HCT116 (cell line): ENCODE measurements at regions not wholly inside any gene's neighbourhood (a gene's known extent, or its start where the extent isn't known, plus 50 kb on each side); places are given as distances from the start of the nearest gene placed in this dataset.

Experiments used
- CEBPB ChIP-seq: IDR thresholded peaks from 2 replicates; pipeline ENCODE4 v1.6.1; 2012; ENCODE audit warnings: low read depth
- CTCF ChIP-seq, 3 experiments: fragments of 200-600 bp in 1 of 3; sonication (generic) in 1 of 3; IDR thresholded peaks in 2 of 3; conservative IDR thresholded peaks in 1 of 3; 2 replicates each; pipeline ENCODE4 v1.5.1; 2012 to 2017; ENCODE audit warnings: low read depth in 2 of 3, low read length in 2 of 3, antibody characterized with exemption in 1 of 3, borderline replicate concordance in 1 of 3, control low read depth in 1 of 3, mild to moderate bottlenecking in 1 of 3, mixed read lengths in 1 of 3, mixed run types in 1 of 3, moderate library complexity in 1 of 3; ENCODE audit not compliant: insufficient read depth in 1 of 3
- EZH2 ChIP-seq: fragments of 200-600 bp; sonication (generic); IDR thresholded peaks from 2 replicates; pipeline ENCODE4 v1.6.1; 2017; ENCODE audit warnings: antibody characterized with exemption, mixed run types
- EZH2phosphoT487 ChIP-seq: fragments of 200-600 bp; IDR thresholded peaks from 2 replicates; pipeline ENCODE4 v1.6.1; 2018; ENCODE audit warnings: antibody characterized with exemption, borderline replicate concordance
- POLR2AphosphoS5 ChIP-seq: IDR thresholded peaks from 2 replicates; pipeline ENCODE4 v1.6.1; 2011; ENCODE audit warnings: mild to moderate bottlenecking, low read depth, low read length, moderate library complexity
- TCF7L2 ChIP-seq: IDR thresholded peaks from 2 replicates; pipeline ENCODE4 v1.7.0; 2011; ENCODE audit warnings: borderline replicate concordance, inconsistent platforms; ENCODE audit not compliant: insufficient read depth, insufficient read length; ENCODE audit errors: extremely low read depth
- YY1 ChIP-seq: IDR thresholded peaks from 2 replicates; pipeline ENCODE4 v1.6.1; 2011; ENCODE audit warnings: low read length, low read depth, moderate library complexity, mild to moderate bottlenecking; ENCODE audit not compliant: insufficient replicate concordance; ENCODE audit errors: extremely low read depth
- ZNF274 ChIP-seq: fragments of 200-500 bp; sonication (Bioruptor generic); IDR thresholded peaks from 2 replicates; pipeline ENCODE4 v1.6.1; 2014; ENCODE audit warnings: mild to moderate bottlenecking, low read depth, low read length, inconsistent platforms

- TF ChIP-seq ZNF274 (no peak), POLR2AphosphoS5 (no peak), CTCF (IDR thresholded peaks at IDR 0.05 in 2 of 3, conservative IDR thresholded peaks at IDR 0.05 in 1 of 3; ENCODE audit: borderline replicate concordance in 1 of 3, insufficient read depth in 1 of 3, low read depth in 2 of 3, low read length in 2 of 3) (no peak), YY1 (no peak), CEBPB (no peak), EZH2 (no peak), EZH2phosphoT487 (no peak), TCF7L2 (no peak)
Observed at GRCh38 chr1:22249928-22250680, 107.2 kb upstream of the WNT4 start.
